ENCODE measurements at regions not wholly inside any gene's neighbourhood (a gene's known extent, or its start where the extent isn't known, plus 50 kb on each side); places are given as distances from the start of the nearest gene placed in this dataset.

DNA sequence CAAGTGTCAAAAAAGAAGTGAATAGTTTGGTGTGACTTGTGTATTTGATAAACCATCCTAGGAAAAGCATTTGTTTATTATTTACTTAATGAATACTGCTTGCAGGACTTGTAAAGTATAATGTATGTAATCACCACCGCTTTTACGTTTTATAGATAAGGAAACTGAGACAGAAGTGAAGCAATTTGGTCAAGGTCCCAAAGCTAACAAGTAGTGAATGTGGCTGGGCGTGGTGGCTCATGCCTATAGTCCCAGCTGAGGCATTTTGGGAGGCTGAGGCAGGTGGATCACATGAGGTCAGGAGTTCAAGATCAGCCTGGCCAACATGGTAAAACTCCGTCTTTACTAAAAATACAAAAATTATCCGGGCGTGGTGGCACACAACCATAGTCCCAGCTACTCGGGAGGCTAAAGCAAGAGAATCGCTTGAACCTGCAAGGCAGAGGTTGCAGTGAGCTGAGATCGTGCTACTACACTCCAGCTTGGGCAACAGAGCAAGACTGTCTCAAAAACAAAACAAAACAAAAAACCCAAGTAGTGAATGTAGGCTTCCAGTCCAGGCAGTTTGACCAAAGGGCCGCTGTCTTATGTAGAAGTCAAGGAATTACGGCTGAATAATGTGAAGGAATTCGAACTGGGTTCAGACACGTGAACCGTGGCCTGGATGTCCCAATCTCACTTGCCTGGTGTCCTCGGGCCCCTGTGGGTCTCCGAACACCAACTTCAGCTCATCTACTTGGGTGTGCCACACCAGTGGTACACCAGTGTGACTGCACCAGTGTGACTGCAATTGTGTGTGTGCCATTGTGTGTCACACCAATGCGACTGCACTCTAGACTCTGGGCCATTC lies 88.3 kb upstream of the MED13L start:
- no peak for ATAC-seq (ENCODE audit: poor library complexity)
- H3K4me3 ChIP-seq (ENCODE audit: low read length) = no peak overlapping the region
- ChIA-PET POLR2A (interaction anchor here (0.6 kb wide), 1 partner anchor 187 kb away, joined by 3 read pairs; no protein-coding TSS in a partner anchor), CTCF (no interaction called here)
- Mint-ChIP-seq H3K9me3 (no peaks in the 10 kb centered on the region), H3K27me3 (no peaks in the 10 kb centered on the region), H3K27ac (no peak overlapping the region), H3K4me1 (ENCODE audit: low read depth) (peaks cover 11% of the 10 kb centered on the region), H3K4me3 (no peak overlapping the region), H3K36me3 (ENCODE audit: low read depth) (no peaks in the 10 kb centered on the region)
- no peaks in the 10 kb centered on the region for H3K36me3 ChIP-seq (ENCODE audit: insufficient read depth, low read length)
- intact Hi-C loops (cut with DNase I, micrococcal nuclease) = no loop called here
- TF ChIP-seq, protein P1, sequence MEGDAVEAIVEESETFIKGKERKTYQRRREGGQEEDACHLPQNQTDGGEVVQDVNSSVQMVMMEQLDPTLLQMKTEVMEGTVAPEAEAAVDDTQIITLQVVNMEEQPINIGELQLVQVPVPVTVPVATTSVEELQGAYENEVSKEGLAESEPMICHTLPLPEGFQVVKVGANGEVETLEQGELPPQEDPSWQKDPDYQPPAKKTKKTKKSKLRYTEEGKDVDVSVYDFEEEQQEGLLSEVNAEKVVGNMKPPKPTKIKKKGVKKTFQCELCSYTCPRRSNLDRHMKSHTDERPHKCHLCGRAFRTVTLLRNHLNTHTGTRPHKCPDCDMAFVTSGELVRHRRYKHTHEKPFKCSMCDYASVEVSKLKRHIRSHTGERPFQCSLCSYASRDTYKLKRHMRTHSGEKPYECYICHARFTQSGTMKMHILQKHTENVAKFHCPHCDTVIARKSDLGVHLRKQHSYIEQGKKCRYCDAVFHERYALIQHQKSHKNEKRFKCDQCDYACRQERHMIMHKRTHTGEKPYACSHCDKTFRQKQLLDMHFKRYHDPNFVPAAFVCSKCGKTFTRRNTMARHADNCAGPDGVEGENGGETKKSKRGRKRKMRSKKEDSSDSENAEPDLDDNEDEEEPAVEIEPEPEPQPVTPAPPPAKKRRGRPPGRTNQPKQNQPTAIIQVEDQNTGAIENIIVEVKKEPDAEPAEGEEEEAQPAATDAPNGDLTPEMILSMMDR (IDR thresholded peaks at IDR 0.05) = no peak
- no peaks in the 10 kb centered on the region for H3K9me3 ChIP-seq (ENCODE audit: control insufficient read depth in 1 of 2, insufficient read depth in 1 of 2, low read length in 2 of 2)
- DNase-seq = no peak
- H3K4me1 ChIP-seq (ENCODE audit: insufficient read depth, low read length) = peaks cover 10% of the 10 kb centered on the region
- no peaks in the 10 kb centered on the region for H3K27me3 ChIP-seq (ENCODE audit: control insufficient read depth in 1 of 2, insufficient read depth in 2 of 2, low read length in 2 of 2)
- H3K27ac ChIP-seq (ENCODE audit: low read depth in 1 of 2, low read length in 2 of 2) = no peak overlapping the region

DNA sequence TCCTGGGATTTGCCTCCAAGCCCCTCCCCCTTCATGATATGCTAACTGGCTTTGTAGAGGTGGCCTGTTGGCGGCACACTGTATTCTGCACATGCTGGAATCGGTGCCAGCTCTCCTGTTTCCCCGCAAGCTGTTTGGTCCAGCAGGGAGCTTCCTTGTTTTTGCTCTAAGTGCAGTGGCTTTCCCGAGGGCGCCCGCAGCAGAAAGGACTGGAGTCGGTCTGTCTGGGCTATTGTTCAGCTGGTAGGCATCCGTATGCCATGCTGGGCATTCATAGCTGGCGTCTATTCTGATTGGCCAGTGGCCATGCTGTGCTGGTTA lies 88.9 kb upstream of the MED13L start:
- ATAC-seq (ENCODE audit: poor library complexity) (no peak), DNase-seq (no peak)
- H3K27me3 Mint-ChIP-seq = no peaks in the 10 kb centered on the region
- Histone ChIP-seq H3K4me3 (ENCODE audit: low read length) (no peak overlapping the region), H3K9me3 (ENCODE audit: control insufficient read depth in 1 of 2, insufficient read depth in 1 of 2, low read length in 2 of 2) (no peaks in the 10 kb centered on the region), H3K27me3 (ENCODE audit: control insufficient read depth in 1 of 2, insufficient read depth in 2 of 2, low read length in 2 of 2) (no peaks in the 10 kb centered on the region), H3K27ac (ENCODE audit: low read depth in 1 of 2, low read length in 2 of 2) (no peak overlapping the region), H3K4me1 (ENCODE audit: insufficient read depth, low read length) (peaks cover 4% of the 10 kb centered on the region), H3K36me3 (ENCODE audit: insufficient read depth, low read length) (no peaks in the 10 kb centered on the region)
- intact Hi-C loops (cut with DNase I, micrococcal nuclease) = no loop called here
- no peaks in the 10 kb centered on the region for H3K36me3 Mint-ChIP-seq (ENCODE audit: low read depth)
- TF ChIP-seq, protein P1 (IDR thresholded peaks at IDR 0.05) = no peak
- H3K27ac Mint-ChIP-seq = no peak overlapping the region
- peaks cover 5% of the 10 kb centered on the region for H3K4me1 Mint-ChIP-seq (ENCODE audit: low read depth)
- H3K9me3 Mint-ChIP-seq = no peaks in the 10 kb centered on the region
- POLR2A ChIA-PET = no interaction called here
- no peak overlapping the region for H3K4me3 Mint-ChIP-seq
- CTCF ChIA-PET = no interaction called here

DNA sequence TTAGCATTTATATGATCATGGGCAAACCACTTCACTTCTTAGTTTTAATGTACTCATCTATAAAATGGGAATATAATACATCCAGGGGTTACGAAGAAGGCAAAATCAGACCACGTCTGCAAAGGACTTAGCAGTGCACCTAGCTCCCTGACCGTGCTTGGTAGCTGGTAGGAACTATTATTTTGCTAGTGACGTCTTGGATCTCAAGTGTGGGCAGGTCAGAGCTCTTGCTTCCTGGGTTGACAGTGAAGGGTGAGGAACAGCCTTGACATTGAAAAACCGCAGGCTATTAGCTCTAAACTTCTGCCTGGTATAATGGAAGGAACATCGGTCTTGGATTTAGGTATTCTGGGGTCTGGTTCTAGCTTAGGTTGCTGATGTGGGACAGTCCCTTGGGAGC lies 89.3 kb upstream of the MED13L start:
- Mint-ChIP-seq H3K27ac (no peak overlapping the region), H3K27me3 (no peaks in the 10 kb centered on the region), H3K4me3 (no peak overlapping the region), H3K9me3 (no peaks in the 10 kb centered on the region), H3K36me3 (ENCODE audit: low read depth) (no peaks in the 10 kb centered on the region), H3K4me1 (ENCODE audit: low read depth) (peaks cover 1% of the 10 kb centered on the region)
- TF ChIP-seq, protein P1 (IDR thresholded peaks at IDR 0.05) = no peak
- Histone ChIP-seq H3K9me3 (ENCODE audit: control insufficient read depth in 1 of 2, insufficient read depth in 1 of 2, low read length in 2 of 2) (no peaks in the 10 kb centered on the region), H3K27ac (ENCODE audit: low read depth in 1 of 2, low read length in 2 of 2) (no peak overlapping the region), H3K4me3 (ENCODE audit: low read length) (no peak overlapping the region), H3K36me3 (ENCODE audit: insufficient read depth, low read length) (no peaks in the 10 kb centered on the region), H3K4me1 (ENCODE audit: insufficient read depth, low read length) (no peaks in the 10 kb centered on the region), H3K27me3 (ENCODE audit: control insufficient read depth in 1 of 2, insufficient read depth in 2 of 2, low read length in 2 of 2) (no peaks in the 10 kb centered on the region)
- DNase-seq (no peak), ATAC-seq (ENCODE audit: poor library complexity) (no peak)
- ChIA-PET CTCF (no interaction called here), POLR2A (no interaction called here)
- intact Hi-C loops (cut with DNase I, micrococcal nuclease) = no loop called here
